Neuronal stem cell (in vitro differentiated cells): ENCODE measurements at regions not wholly inside any gene's neighbourhood (a gene's known extent, or its start where the extent isn't known, plus 50 kb on each side); places are given as distances from the start of the nearest gene placed in this dataset.

ENCODE experiments used
- DNase-seq: peaks from one replicate; pipeline ENCODE4 v3.0.0-alpha.2; 2013; ENCODE audit warnings: low spot score
- H2AFZ ChIP-seq: one replicate; pipeline ENCODE4 v1.6.1; 2013; ENCODE audit warnings: mild to moderate bottlenecking, low read length, inconsistent platforms
- H2AK5ac ChIP-seq: 2 replicates; pipeline ENCODE4 v1.6.1; 2013; ENCODE audit warnings: low read depth, mild to moderate bottlenecking, inconsistent platforms, low read length, moderate library complexity, mixed read lengths
- H2BK120ac ChIP-seq: 2 replicates; pipeline ENCODE4 v1.6.1; 2013; ENCODE audit warnings: low read depth, mild to moderate bottlenecking, inconsistent platforms, low read length, moderate library complexity, mixed read lengths
- H2BK12ac ChIP-seq: one replicate; pipeline ENCODE4 v1.6.1; 2013; ENCODE audit warnings: low read length, inconsistent platforms
- H2BK15ac ChIP-seq: 2 replicates; pipeline ENCODE4 v1.6.1; 2013; ENCODE audit warnings: mild to moderate bottlenecking, low read length, inconsistent platforms, mixed read lengths
- H2BK5ac ChIP-seq: one replicate; pipeline ENCODE4 v1.6.1; 2013; ENCODE audit warnings: inconsistent platforms, mild to moderate bottlenecking, low read length, moderate library complexity
- H3K14ac ChIP-seq: one replicate; pipeline ENCODE4 v1.6.1; 2013; ENCODE audit warnings: low read length, inconsistent platforms
- H3K18ac ChIP-seq: 2 replicates; pipeline ENCODE4 v1.6.1; 2013; ENCODE audit warnings: low read length, inconsistent platforms
- H3K23ac ChIP-seq: 2 replicates; pipeline ENCODE4 v1.6.1; 2013; ENCODE audit warnings: low read depth, mild to moderate bottlenecking, mixed read lengths, low read length, inconsistent platforms; ENCODE audit not compliant: poor library complexity
- H3K27ac ChIP-seq: replicated peaks from 3 replicates; pipeline ENCODE4 v1.5.1; 2013; ENCODE audit warnings: low read length, inconsistent platforms
- H3K27me3 ChIP-seq, 3 experiments: 2 replicates each; pipeline ENCODE4 v1.6.1; 2013; ENCODE audit warnings: low read length in 3 of 3, mild to moderate bottlenecking in 2 of 3, inconsistent platforms in 1 of 3, low read depth in 1 of 3, mixed read lengths in 1 of 3, moderate library complexity in 1 of 3; ENCODE audit not compliant: control insufficient read depth in 3 of 3, insufficient read depth in 3 of 3
- H3K36me3 ChIP-seq, 2 donors: replicated peaks in 1 of 2; 2 replicates each; pipeline ENCODE4 v1.6.1; 2013; ENCODE audit warnings: low read length in 2 of 2; ENCODE audit not compliant: control insufficient read depth in 2 of 2, insufficient read depth in 2 of 2
- H3K4ac ChIP-seq: 2 replicates; pipeline ENCODE4 v1.6.1; 2013; ENCODE audit warnings: inconsistent platforms, mild to moderate bottlenecking, low read length, moderate library complexity
- H3K4me1 ChIP-seq, 2 donors: 1 replicate in 1 of 2; 2 replicates in 1 of 2; pipeline ENCODE4 v1.6.1; 2013; ENCODE audit warnings: low read length in 2 of 2, low read depth in 1 of 2; ENCODE audit not compliant: control insufficient read depth in 2 of 2, insufficient read depth in 1 of 2
- H3K4me2 ChIP-seq: one replicate; pipeline ENCODE4 v1.6.1; 2013; ENCODE audit warnings: mild to moderate bottlenecking, low read length, inconsistent platforms; ENCODE audit not compliant: insufficient read depth, poor library complexity, severe bottlenecking
- H3K4me3 ChIP-seq, 2 donors: 2 replicates each; pipeline ENCODE4 v1.5.1; 2013; ENCODE audit warnings: low read length in 2 of 2, mild to moderate bottlenecking in 2 of 2, inconsistent platforms in 1 of 2, moderate library complexity in 1 of 2
- H3K79me1 ChIP-seq: one replicate; pipeline ENCODE4 v1.6.1; 2013; ENCODE audit warnings: low read depth, mild to moderate bottlenecking, inconsistent platforms, low read length, moderate library complexity
- H3K9ac ChIP-seq: one replicate; pipeline ENCODE4 v1.6.1; 2013; ENCODE audit warnings: mild to moderate bottlenecking, low read depth, low read length, inconsistent platforms; ENCODE audit not compliant: poor library complexity
- H3K9me3 ChIP-seq, 2 donors: replicated peaks in 1 of 2; 2 replicates each; pipeline versions ENCODE3 to v1.6.1; 2013; ENCODE audit warnings: low read length in 2 of 2, mild to moderate bottlenecking in 2 of 2, inconsistent platforms in 1 of 2, low read depth in 1 of 2, mixed read lengths in 1 of 2, moderate library complexity in 1 of 2; ENCODE audit not compliant: control insufficient read depth in 2 of 2, insufficient read depth in 1 of 2
- H4K8ac ChIP-seq: one replicate; pipeline ENCODE4 v1.6.1; 2013; ENCODE audit warnings: low read depth, mild to moderate bottlenecking, inconsistent platforms, low read length, moderate library complexity
- H4K91ac ChIP-seq: one replicate; pipeline ENCODE4 v1.6.1; 2013; ENCODE audit warnings: low read length, low read depth, mild to moderate bottlenecking, inconsistent platforms; ENCODE audit not compliant: poor library complexity
- WGBS, 2 donors: extraction: QIAGEN DNeasy Blood & Tissue Kit; methylation state at CpG; one replicate each; pipeline ENCODE4 v1.1.7; 2013; ENCODE audit warnings: missing lambda C conversion rate in 2 of 2, mixed read lengths in 1 of 2; ENCODE audit not compliant: insufficient read length in 2 of 2, insufficient replicate concordance in 1 of 2; ENCODE audit errors: extremely low coverage in 2 of 2; 5-methylcytosine and 5-hydroxymethylcytosine counted together

DNA sequence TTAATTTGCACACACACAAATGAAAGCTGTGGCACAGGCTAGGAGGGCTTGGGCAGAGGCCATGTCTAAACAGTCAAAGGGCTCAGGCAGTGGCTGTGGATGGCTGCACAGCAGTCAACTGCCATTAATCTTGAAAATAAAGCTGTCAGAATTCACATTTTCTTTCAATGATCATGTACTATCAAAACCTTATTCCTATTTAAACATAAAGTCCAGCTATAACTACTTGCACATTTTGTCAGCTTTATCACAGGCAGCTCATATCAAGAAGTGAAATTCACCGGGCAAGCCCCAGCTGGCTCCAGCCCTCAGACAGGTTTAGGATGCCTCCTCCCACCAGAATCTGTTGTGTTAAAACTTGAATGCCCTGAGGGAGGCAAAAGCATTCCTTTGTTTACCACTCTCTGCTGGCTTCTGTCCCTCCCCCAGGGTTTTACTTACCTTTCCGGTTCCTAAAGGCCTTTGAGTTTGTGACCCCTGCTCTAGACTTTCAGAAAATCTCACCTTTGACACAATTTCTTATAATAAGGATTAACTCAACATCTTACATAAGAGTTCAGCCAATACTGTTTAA, 54.9 kb upstream of the GRAMD2B start:
- Histone ChIP-seq H3K79me1 (no peaks in the 10 kb centered on the region), H4K91ac (no peak overlapping the region), H3K27ac (peak overlapping the region; percentile 40), H2AK5ac (no peak overlapping the region), H4K8ac (no peak overlapping the region), H2AFZ (peak overlapping the region; percentile 49), H3K18ac (no peak overlapping the region), H2BK12ac (no peak overlapping the region), H3K4me2 (no peak overlapping the region), H3K9me3 (no peaks in the 10 kb centered on the region), H3K4ac (no peak overlapping the region), H3K36me3 (no peaks in the 10 kb centered on the region), H3K23ac (no peak overlapping the region), H3K27me3 (no peaks in the 10 kb centered on the region), H2BK5ac (no peak overlapping the region), H2BK120ac (no peak overlapping the region), H3K4me3 (no peak overlapping the region), H3K4me1 (peaks cover 15 to 17% of the 10 kb centered on the region in 2 donors), H3K9ac (no peak overlapping the region), H2BK15ac (no peak overlapping the region), H3K14ac (no peak overlapping the region)
- no CpG with 5 or more reads among the region's 2 CpGs for WGBS, 2 donors
- peak; percentile 42 for DNase-seq

DNA sequence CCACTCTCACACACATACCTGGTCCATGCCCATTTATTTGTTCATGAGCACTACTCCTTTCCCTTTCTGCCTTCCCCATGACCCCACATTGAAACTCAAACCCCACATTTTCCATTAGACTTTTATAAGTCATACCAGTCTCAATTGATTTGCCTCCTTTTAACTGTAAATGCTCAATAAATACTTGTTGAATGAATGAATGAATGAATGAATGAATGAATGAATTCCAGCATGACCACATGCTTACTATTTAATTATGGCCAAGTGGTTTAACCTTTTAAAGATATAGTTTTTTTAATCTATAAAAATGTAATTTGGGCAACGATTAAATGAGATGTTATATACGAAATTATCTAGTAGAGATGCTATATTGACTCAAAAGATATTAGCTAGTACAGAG, 54.1 kb upstream of the GRAMD2B start:
- Histone ChIP-seq H3K23ac (no peak overlapping the region), H4K8ac (no peak overlapping the region), H3K9ac (no peak overlapping the region), H3K14ac (no peak overlapping the region), H3K27me3 (no peaks in the 10 kb centered on the region), H3K79me1 (no peaks in the 10 kb centered on the region), H3K18ac (no peak overlapping the region), H3K4ac (no peak overlapping the region), H2BK5ac (no peak overlapping the region), H3K9me3 (no peaks in the 10 kb centered on the region), H3K27ac (no peak overlapping the region), H4K91ac (no peak overlapping the region), H2BK15ac (no peak overlapping the region), H3K4me2 (no peak overlapping the region), H3K4me3 (no peak overlapping the region), H2AFZ (no peak overlapping the region), H2BK120ac (no peak overlapping the region), H3K36me3 (no peaks in the 10 kb centered on the region), H3K4me1 (peaks cover 15 to 17% of the 10 kb centered on the region in 2 donors), H2AK5ac (no peak overlapping the region), H2BK12ac (no peak overlapping the region)
- no CpG with 5 or more reads among the region's 2 CpGs for WGBS, 2 donors
- DNase-seq, result no peak

GRCh38 chr5:126369995-126370731, 53.0 kb upstream of the GRAMD2B start:
- Histone ChIP-seq H2BK12ac (no peak overlapping the region), H3K9ac (no peak overlapping the region), H3K23ac (no peak overlapping the region), H3K27me3 (no peaks in the 10 kb centered on the region), H3K18ac (no peak overlapping the region), H2AK5ac (no peak overlapping the region), H3K14ac (no peak overlapping the region), H2BK15ac (no peak overlapping the region), H4K91ac (no peak overlapping the region), H3K79me1 (no peaks in the 10 kb centered on the region), H3K4me1 (peaks cover 15 to 17% of the 10 kb centered on the region in 2 donors), H3K27ac (no peak overlapping the region), H2BK120ac (no peak overlapping the region), H3K4me2 (no peak overlapping the region), H3K9me3 (no peaks in the 10 kb centered on the region), H3K4ac (no peak overlapping the region), H2BK5ac (no peak overlapping the region), H4K8ac (no peak overlapping the region), H2AFZ (peak overlapping the region; percentile 35), H3K36me3 (no peaks in the 10 kb centered on the region), H3K4me3 (no peak overlapping the region)
- DNase-seq, result no peak
- WGBS, 2 donors, result no CpG with 5 or more reads among the region's 6 CpGs

GRCh38 chr5:126370796-126371718, 52.2 kb upstream of the GRAMD2B start:
- no peak overlapping the region for H4K8ac ChIP-seq
- DNase-seq, result no peak
- H3K36me3 ChIP-seq, result no peaks in the 10 kb centered on the region
- H2BK12ac ChIP-seq, result no peak overlapping the region
- H2BK5ac ChIP-seq, result no peak overlapping the region
- no peak overlapping the region for H3K4ac ChIP-seq
- no peak overlapping the region for H3K23ac ChIP-seq
- H3K9me3 ChIP-seq, result no peaks in the 10 kb centered on the region
- H3K79me1 ChIP-seq, result no peaks in the 10 kb centered on the region
- H3K27ac ChIP-seq, result no peak overlapping the region
- no CpG with 5 or more reads among the region's 12 CpGs for WGBS, 2 donors
- H3K27me3 ChIP-seq, result no peaks in the 10 kb centered on the region
- no peak overlapping the region for H4K91ac ChIP-seq
- peak overlapping the region; percentile 35 for H2AFZ ChIP-seq
- peak overlapping the region; percentile 70 for H3K18ac ChIP-seq
- H3K4me1 ChIP-seq, result peaks cover 15 to 17% of the 10 kb centered on the region in 2 donors
- peak overlapping the region; percentile 93 for H2BK15ac ChIP-seq
- H3K4me2 ChIP-seq, result no peak overlapping the region
- no peak overlapping the region for H3K4me3 ChIP-seq
- H2BK120ac ChIP-seq, result no peak overlapping the region
- no peak overlapping the region for H3K14ac ChIP-seq
- H2AK5ac ChIP-seq, result no peak overlapping the region
- H3K9ac ChIP-seq, result no peak overlapping the region
